Right lobe of liver (tissue), 6 donors: ENCODE measurements at regions not wholly inside any gene's neighbourhood (a gene's known extent, or its start where the extent isn't known, plus 50 kb on each side); places are given as distances from the start of the nearest gene placed in this dataset.

Source experiments
- ATAC-seq, 4 donors: fragments of 200-7000 bp; cut with Tn5 transposase; one replicate each; pipeline ENCODE4 v1.9.1; 2020; ENCODE audit warnings: mild to moderate bottlenecking in 4 of 4, moderate library complexity in 4 of 4
- DNase-seq, 3 donors: peaks; one replicate each; pipeline ENCODE4 v3.0.0-alpha.2; 2020
- H3K27ac ChIP-seq, 3 donors: fragments of 200-600 bp; one replicate each; pipeline ENCODE4 v1.8.0; 2022
- H3K27me3 ChIP-seq, 2 donors: fragments of 200-600 bp; one replicate each; pipeline ENCODE4 v1.8.0; 2022
- H3K36me3 ChIP-seq, 4 donors: fragments of 200-600 bp; sonication (generic) in 1 of 4; one replicate each; pipeline versions ENCODE4 v1.5.1 to v1.8.0; 2017 to 2022; ENCODE audit warnings: control low read depth in 1 of 4
- H3K4me1 ChIP-seq, 4 donors: fragments of 200-600 bp; sonication (generic) in 1 of 4; one replicate each; pipeline versions ENCODE4 v1.5.1 to v1.8.0; 2017 to 2022; ENCODE audit warnings: control low read depth in 1 of 4
- H3K4me3 ChIP-seq, 3 donors: fragments of 200-600 bp; one replicate each; pipeline ENCODE4 v1.8.0; 2022
- H3K9me3 ChIP-seq, 4 donors: fragments of 200-600 bp; sonication (generic) in 1 of 4; one replicate each; pipeline versions ENCODE4 v1.5.1 to v1.8.0; 2017 to 2022; ENCODE audit warnings: control low read depth in 1 of 4
- POLR2A ChIP-seq: fragments of 450-650 bp; IDR thresholded peaks from one replicate; pipeline ENCODE4 v1.6.1; 2017; ENCODE audit warnings: antibody characterized with exemption, mild to moderate bottlenecking
- WGBS: methylation state at CpG from one replicate; pipeline ENCODE4 v1.1.6; 2018; ENCODE audit warnings: low coverage, low lambda C conversion rate; ENCODE audit not compliant: insufficient coverage; ENCODE audit errors: missing lambda C conversion rate; 5-methylcytosine and 5-hydroxymethylcytosine counted together
- intact Hi-C, 2 donors: fragments of 100-400 bp; cut with DNase I; formaldehyde crosslinking; loops; one replicate each; pipeline versions ENCODE4 v1.11.2 to v1.14.1; 2022
- TF ChIP-seq, protein P1 (sequence below), 4 donors: fragments of 200-600 bp in 3 of 4; fragments of 450-650 bp in 1 of 4; IDR thresholded peaks; one replicate each; pipeline versions ENCODE4 v1.5.1 to v1.8.0; 2016 to 2022; ENCODE audit warnings: antibody characterized with exemption in 4 of 4, mild to moderate bottlenecking in 2 of 4
- donor health status: DM: no; HTN: yes; CAD: no.
- donor health status: DM: no; HTN: no; CAD: no.
- donor health status: DM: no; HTN: no; CAD: no.
- donor health status: DM: no; HTN: yes; CAD: no.
- donor health status: DM: no; HTN: yes; CAD: no.

GRCh38 chr4:181503687-181504390 lies 739.4 kb upstream of the TENM3 start:
- Histone ChIP-seq H3K27me3 (no peaks in the 10 kb centered on the region), H3K4me3 (no peak overlapping the region), H3K36me3 (no peaks in the 10 kb centered on the region), H3K9me3 (no peaks in the 10 kb centered on the region), H3K27ac (no peak overlapping the region), H3K4me1 (no peaks in the 10 kb centered on the region)
- DNase-seq (no peak), ATAC-seq (no peak)
- TF ChIP-seq POLR2A, result no peak
- TF ChIP-seq, protein P1, sequence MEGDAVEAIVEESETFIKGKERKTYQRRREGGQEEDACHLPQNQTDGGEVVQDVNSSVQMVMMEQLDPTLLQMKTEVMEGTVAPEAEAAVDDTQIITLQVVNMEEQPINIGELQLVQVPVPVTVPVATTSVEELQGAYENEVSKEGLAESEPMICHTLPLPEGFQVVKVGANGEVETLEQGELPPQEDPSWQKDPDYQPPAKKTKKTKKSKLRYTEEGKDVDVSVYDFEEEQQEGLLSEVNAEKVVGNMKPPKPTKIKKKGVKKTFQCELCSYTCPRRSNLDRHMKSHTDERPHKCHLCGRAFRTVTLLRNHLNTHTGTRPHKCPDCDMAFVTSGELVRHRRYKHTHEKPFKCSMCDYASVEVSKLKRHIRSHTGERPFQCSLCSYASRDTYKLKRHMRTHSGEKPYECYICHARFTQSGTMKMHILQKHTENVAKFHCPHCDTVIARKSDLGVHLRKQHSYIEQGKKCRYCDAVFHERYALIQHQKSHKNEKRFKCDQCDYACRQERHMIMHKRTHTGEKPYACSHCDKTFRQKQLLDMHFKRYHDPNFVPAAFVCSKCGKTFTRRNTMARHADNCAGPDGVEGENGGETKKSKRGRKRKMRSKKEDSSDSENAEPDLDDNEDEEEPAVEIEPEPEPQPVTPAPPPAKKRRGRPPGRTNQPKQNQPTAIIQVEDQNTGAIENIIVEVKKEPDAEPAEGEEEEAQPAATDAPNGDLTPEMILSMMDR (IDR thresholded peaks at IDR 0.05), result no peak
- 50% methylated on average over 8 of the region's 12 CpGs for WGBS
- intact Hi-C loops, result no loop called here

GRCh38 chr4:181504924-181505323 lies 738.3 kb upstream of the TENM3 start:
- no peaks in the 10 kb centered on the region for H3K27me3 ChIP-seq
- no peak for ATAC-seq
- H3K9me3 ChIP-seq, result no peaks in the 10 kb centered on the region
- H3K4me3 ChIP-seq, result no peak overlapping the region
- intact Hi-C loops, result no loop called here
- H3K4me1 ChIP-seq, result no peaks in the 10 kb centered on the region
- no peak for DNase-seq
- H3K27ac ChIP-seq, result no peak overlapping the region
- TF ChIP-seq POLR2A, result no peak
- TF ChIP-seq, protein P1 (IDR thresholded peaks at IDR 0.05), result no peak
- WGBS, result 83% methylated on average over 1 of the region's 6 CpGs
- no peaks in the 10 kb centered on the region for H3K36me3 ChIP-seq

DNA sequence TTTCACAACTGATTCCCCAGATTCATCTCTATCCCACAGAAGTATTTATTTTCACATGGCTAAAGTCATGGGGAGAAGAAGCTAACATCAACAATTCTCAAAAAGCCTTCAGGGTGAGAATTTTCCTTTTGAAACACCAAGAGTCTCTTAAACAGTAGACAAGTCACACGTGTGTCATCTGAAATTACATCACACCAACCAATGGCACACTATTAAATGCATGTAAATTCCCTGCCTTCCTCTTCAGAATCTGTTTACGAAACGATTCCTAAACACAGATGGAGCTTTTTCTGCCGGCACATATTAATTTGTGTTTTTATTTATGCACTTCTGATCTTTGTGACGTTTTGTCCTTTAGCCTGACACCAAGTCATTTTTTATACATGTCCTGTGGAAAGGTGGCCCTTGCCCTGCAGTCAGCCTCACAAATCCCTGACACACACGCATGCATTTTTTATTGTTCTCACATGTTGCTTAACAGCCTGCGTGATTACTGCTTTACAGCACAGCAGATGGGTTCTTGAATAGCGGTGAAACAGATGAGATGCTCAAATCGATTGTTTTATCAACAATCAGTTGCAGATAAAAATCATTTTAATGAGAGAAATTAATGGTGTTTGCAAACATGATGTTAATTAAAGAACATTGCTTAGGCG lies 735.9 kb upstream of the TENM3 start:
- H3K4me1 ChIP-seq, result no peaks in the 10 kb centered on the region
- TF ChIP-seq, protein P1 (IDR thresholded peaks at IDR 0.05), result no peak
- no peak for TF ChIP-seq POLR2A
- 39% methylated on average over 10 of the region's 10 CpGs for WGBS
- intact Hi-C loops, result no loop called here
- ATAC-seq (no peak), DNase-seq (no peak)
- H3K27ac ChIP-seq, result no peak overlapping the region
- no peaks in the 10 kb centered on the region for H3K27me3 ChIP-seq
- no peaks in the 10 kb centered on the region for H3K9me3 ChIP-seq
- H3K4me3 ChIP-seq, result no peak overlapping the region
- H3K36me3 ChIP-seq, result no peaks in the 10 kb centered on the region

GRCh38 chr4:181507938-181508337 lies 735.3 kb upstream of the TENM3 start:
- Histone ChIP-seq H3K27ac (no peak overlapping the region), H3K36me3 (no peaks in the 10 kb centered on the region), H3K27me3 (no peaks in the 10 kb centered on the region), H3K9me3 (no peaks in the 10 kb centered on the region), H3K4me3 (no peak overlapping the region), H3K4me1 (no peaks in the 10 kb centered on the region)
- intact Hi-C loops, result no loop called here
- 56% methylated on average over 5 of the region's 6 CpGs for WGBS
- DNase-seq (no peak), ATAC-seq (no peak)
- TF ChIP-seq, protein P1 (IDR thresholded peaks at IDR 0.05), result no peak
- no peak for TF ChIP-seq POLR2A
